Midbrain (tissue), 1 donor: ENCODE measurements at regions not wholly inside any gene's neighbourhood (a gene's known extent, or its start where the extent isn't known, plus 50 kb on each side); places are given as distances from the start of the nearest gene placed in this dataset.

Experiments
- DNase-seq: peaks from one replicate; lab custom pipeline; 2025; lab: John Stamatoyannopoulos, UW

DNA sequence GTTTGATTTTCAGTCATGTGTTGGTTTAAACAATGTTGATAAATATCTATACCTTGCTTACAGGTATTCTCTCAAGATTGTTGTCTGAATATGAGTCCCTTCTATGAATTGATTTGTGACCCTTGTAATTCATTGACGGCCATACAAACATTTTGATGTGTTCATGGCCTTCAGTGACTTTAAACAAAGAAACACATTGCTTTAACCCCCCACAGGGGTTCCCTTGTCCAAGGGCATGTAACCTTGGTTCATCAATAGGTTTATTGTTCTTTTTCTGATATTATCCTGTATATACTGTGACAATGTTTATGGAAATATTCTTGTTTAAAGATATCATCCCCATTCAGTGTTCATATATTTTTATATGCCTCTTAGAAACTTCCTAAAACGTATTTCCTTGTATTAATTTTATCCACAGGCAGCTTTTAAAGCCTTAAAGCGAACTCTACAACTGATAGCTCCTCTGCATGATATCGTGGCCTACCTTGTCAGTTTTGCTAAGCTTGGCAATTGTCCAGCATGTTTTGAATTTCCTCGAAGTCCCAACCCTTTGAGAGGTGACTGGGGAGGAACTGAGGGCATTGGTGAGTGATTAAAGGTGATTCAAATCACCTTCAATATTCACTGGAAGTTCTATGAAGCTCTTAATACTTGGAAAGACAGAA lies 87.0 kb downstream of the CD164 start:
- DNase-seq, result no peak

- no peak for DNase-seq
These were observed 89.2 kb downstream of the CD164 start for GRCh38 chr6:109292983-109293586.

- no peak for DNase-seq
These were observed 89.8 kb downstream of the CD164 start for GRCh38 chr6:109292420-109292819.

GRCh38 chr6:109291902-109292301 lies 90.4 kb downstream of the CD164 start:
- DNase-seq, result no peak

- no peak for DNase-seq
These were observed 91.9 kb downstream of the CD164 start for GRCh38 chr6:109290143-109290931.

DNA sequence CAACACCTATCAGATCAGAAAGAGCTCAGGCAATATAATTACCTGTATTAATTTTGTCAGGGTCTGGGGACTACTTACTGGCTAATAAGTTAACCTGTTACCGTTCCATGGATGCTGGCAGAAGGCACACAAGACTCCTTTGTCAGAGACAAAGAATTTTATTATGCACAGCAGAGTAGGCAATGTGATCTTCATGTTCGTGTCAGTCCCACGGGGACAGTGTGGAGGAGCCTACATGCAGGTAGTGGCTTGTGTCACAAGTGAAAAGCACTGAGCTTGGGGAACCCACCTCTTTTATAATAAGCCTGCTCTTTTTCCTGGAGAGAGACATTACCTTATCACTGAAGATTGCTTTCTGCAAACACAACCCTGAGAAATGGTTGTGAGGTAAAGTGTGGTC lies 96.9 kb downstream of the CD164 start:
- DNase-seq, result no peak

DNA sequence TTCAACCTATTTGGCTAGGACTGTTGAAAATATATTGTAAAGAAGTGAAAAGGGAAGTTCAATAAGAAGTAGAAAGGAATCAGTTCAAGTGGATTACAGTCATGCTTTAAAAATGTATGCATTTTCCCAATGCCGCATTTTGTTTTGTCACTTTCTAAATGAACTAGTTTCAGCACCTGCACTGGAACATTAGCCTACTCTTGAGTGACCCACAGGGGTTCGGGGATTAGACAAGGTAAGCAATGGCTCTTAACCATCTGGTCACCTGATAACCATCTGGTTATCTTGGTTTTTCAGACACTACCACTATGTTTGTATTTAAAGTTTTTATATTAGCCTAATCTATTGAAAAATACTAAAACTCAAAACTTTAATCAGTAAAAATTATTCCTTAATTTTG lies 97.6 kb downstream of the CD164 start:
- DNase-seq, result no peak

- no peak for DNase-seq
These were observed 99.5 kb downstream of the CD164 start for GRCh38 chr6:109282756-109283155.

DNA sequence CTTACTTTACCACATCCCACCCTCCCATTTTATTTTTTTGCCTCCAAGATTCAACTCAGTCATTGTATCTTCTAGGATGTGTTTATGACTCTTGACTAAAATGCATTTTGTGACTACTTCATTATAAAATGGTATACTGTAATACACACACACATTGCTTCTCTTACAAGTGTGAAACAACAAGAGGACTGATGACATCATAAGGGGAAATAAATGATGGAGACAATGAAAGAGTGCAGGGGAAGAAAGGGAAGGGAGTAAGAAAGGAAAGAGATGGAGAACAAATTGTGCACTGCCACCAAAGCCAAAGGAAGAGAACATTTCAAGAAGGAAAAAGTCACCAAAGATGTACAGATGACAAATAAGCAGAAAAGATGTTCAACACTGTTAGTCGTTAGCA lies 102.6 kb downstream of the CD164 start:
- DNase-seq, result no peak

GRCh38 chr6:109271622-109272021 lies 110.6 kb downstream of the CD164 start:
- DNase-seq, result no peak

DNA sequence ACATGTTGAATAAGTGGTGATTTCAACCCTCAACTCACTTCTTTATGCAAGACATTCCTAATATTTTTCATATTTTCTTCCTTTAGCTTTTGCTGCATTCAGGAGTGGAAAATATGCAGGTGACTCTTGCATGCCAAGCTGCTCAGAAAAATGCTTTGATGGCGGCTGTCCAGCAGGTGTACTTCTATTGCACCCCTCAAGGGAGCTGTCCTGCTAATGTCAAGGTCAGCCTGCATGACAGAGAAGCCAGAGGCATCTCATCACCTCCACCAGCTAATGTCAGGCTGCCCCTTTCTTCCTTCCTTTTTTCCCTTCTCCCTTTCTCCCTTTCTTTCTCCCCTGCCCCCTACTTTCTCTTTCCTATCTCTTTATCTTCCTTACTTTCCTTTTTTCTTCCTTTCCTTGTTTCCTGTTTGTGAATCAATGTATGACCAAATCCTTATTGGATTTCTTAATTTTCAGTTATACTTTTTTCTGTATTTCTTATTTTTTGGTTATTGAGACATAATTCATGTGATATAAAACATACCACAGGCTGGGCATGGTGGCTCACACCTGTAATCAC lies 112.2 kb downstream of the CD164 start:
- DNase-seq, result no peak

DNA sequence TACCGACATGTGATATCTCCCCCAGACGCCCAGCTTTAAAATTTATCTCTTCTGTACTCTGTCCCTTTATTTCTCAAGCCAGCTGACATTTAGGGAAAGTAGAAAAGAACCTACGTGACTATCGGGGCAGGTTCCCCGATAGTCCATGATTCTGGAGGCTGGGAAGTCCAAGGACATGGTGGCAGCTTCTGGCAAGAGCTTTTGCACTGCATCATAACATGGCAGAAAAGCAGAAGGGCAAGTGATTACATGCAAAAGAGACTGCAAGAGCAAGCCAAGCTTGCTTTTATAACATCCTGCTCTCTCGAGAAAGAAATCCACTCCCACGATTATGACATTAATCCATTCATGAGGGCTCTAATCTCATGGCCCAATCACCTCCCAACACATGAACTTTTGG lies 113.2 kb downstream of the CD164 start:
- no peak for DNase-seq

GRCh38 chr6:109265530-109265929 lies 116.7 kb downstream of the CD164 start:
- DNase-seq, result no peak

DNA sequence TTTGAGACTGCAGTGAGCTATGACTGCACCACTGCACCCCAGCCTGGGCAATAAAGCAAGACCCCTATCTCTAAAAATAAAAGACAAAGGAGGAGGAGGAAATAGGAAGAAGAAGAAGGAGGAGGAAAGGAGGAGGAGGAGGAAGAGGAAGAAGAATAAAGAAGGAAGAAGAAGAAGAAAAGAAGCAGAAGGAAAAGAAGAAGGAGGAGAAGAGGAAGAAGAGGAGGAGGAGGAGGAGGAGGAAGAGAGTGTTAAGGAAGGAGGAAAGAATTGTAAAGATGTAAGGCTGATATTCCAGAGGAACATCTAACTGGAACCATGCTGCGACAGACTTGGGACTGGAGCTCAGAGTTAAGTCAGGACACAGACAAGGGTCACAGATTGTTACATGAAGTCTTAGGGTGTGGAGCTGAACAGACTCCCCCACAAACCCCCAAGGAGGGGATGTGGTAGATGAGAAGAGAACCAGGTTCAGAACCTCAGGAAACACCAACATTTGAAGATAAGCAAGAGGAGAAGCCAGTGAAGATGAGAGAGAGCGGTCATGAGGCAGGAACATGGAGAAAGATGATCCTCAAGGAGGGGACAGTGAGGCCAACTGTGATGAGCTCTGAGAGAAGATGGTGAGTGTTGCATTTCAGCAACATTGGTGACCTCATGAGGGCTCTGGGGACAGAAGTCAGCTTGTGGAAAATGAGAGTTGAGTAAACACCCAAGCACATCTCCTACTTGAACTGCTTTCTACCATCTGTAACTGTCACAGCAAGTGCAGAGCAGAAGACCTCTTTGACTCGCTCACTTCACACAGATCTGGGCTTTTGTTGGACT lies 118.2 kb downstream of the CD164 start:
- no peak for DNase-seq

DNA sequence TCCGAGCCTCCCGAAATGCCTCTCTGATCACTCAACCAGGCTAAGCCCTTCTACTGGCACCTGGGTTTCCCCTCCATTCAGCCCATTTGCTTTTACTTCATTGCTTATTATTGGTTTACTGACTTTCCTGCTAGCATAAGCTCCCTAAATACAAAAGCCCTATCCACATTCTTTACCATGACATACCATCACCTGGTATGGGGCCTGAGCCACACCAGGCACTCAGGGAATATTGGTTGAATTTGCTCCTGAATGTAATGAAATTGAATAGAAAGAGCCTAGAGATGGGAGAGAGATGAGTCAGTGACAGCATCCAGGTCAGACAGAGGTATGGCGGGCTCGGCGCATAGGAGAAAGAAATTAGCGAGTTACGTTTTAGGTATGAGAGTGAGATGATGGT lies 120.0 kb downstream of the CD164 start:
- DNase-seq, result no peak

DNA sequence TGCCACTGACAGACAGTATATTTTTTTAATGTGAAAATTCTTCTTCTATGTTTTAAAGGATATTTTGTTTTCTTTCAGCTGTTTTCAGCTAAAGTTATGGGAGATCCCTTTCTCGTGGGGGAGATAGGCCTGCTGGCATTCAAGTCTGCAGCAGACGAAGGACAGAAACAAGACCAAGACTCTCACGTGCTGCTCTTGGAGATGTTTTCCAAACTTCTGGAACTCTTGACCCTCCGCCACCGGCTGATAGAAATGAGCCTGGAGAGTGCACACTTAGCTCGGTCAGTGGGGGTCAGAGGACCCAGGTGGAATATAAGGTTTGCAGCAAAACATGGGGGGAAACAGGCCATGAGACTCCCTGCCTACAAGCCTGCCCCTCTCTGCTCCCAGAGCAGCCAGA lies 120.5 kb downstream of the CD164 start:
- DNase-seq, result no peak

DNA sequence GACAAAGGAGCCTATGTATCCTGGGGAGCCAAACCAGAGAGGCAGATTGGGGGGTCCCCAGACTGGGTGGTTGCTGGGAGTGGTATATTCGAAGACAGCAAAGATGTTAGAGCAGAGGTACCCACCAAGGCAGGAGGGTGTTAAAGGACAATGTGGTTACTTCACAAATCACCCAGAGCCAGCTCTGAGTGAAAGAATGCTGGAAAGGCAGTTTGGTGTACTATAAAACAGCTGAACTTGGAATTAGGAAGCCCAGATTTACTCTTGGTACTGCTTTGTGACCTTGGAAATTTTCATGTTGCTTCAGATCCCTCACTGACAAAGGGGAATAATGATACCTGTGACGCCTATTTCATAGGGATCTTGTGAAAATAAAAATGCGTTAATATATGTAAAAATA lies 121.6 kb downstream of the CD164 start:
- no peak for DNase-seq

DNA sequence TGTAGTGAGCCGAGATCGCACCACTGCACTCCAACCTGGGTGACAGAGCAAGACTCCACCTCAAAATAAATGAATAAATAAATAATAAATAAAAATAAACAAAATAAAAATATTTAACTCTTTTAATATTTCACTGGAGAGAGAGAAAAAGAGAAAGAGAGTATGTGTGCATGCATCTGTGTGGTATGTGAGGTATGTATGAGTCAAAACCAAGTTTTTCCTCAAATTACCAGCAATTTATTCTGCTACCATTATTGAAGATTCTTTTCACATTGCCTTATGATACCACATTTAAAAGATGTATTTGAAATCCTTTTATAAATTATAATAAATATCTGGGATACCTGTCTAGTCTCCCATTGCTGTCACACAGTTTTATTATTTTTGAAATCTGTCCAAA lies 122.1 kb downstream of the CD164 start:
- DNase-seq, result no peak

DNA sequence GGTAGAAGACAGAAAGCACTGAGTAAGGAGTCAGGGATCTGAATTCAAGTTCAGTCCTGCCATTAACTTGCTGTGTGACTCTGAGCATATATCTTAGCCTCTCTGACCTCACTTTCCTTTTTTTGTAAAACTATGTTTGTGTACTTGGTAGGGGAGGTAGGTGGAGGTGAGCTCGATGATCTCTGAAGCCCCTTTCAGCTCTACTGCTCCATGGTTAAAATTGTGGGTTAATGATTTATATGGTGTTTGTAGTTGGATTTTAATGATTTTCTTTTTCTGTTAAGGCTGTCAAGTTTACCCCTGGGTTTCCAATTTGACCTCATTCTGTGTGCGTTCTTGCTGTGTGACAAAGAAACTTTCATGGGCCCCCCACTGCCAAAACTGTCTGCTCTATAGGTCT lies 124.1 kb downstream of the CD164 start:
- DNase-seq, result no peak

- no peak for DNase-seq
These were observed 124.8 kb downstream of the CD164 start for GRCh38 chr6:109257494-109257893.

- no peak for DNase-seq
These were observed 126.2 kb downstream of the CD164 start for GRCh38 chr6:109255946-109256640.

GRCh38 chr6:109255087-109255486 lies 127.2 kb downstream of the CD164 start:
- DNase-seq, result no peak
